HCT116 (cell line): ENCODE measurements at regions not wholly inside any gene's neighbourhood (a gene's known extent, or its start where the extent isn't known, plus 50 kb on each side); places are given as distances from the start of the nearest gene placed in this dataset.

Experiments used
- ATF3 ChIP-seq: IDR thresholded peaks from 2 replicates; pipeline ENCODE4 v1.6.1; 2012
- CTCF ChIP-seq, 3 experiments: fragments of 200-600 bp in 1 of 3; sonication (generic) in 1 of 3; IDR thresholded peaks in 2 of 3; conservative IDR thresholded peaks in 1 of 3; 2 replicates each; pipeline ENCODE4 v1.5.1; 2012 to 2017; ENCODE audit warnings: low read depth in 2 of 3, low read length in 2 of 3, antibody characterized with exemption in 1 of 3, borderline replicate concordance in 1 of 3, control low read depth in 1 of 3, mild to moderate bottlenecking in 1 of 3, mixed read lengths in 1 of 3, mixed run types in 1 of 3, moderate library complexity in 1 of 3; ENCODE audit not compliant: insufficient read depth in 1 of 3
- EGR1 ChIP-seq: IDR thresholded peaks from 2 replicates; pipeline ENCODE4 v1.6.1; 2012; ENCODE audit warnings: low read depth
- POLR2A ChIP-seq: IDR thresholded peaks from 2 replicates; pipeline ENCODE4 v1.7.0; 2011; ENCODE audit warnings: borderline replicate concordance; ENCODE audit not compliant: insufficient read depth, insufficient read length; ENCODE audit errors: extremely low read depth
- RAD21 ChIP-seq: IDR thresholded peaks from 2 replicates; pipeline ENCODE4 v1.6.1; 2012; ENCODE audit warnings: low read depth, mild to moderate bottlenecking
- SIN3A ChIP-seq: IDR thresholded peaks from 2 replicates; pipeline ENCODE4 v1.6.1; 2012; ENCODE audit warnings: low read depth
- SRF ChIP-seq: IDR thresholded peaks from 2 replicates; pipeline ENCODE4 v1.6.1; 2012; ENCODE audit warnings: low read depth

GRCh38 chr12:56840922-56841321 is 77.8 kb downstream of the HSD17B6 start:
- TF ChIP-seq ATF3 (no peak), CTCF (IDR thresholded peaks at IDR 0.05 in 2 of 3, conservative IDR thresholded peaks at IDR 0.05 in 1 of 3; ENCODE audit: borderline replicate concordance in 1 of 3, insufficient read depth in 1 of 3, low read depth in 2 of 3, low read length in 2 of 3) (no peak), SIN3A (no peak), POLR2A (no peak), RAD21 (no peak), SRF (no peak), EGR1 (no peak)
